Panc1 (cell line): ENCODE measurements at regions not wholly inside any gene's neighbourhood (a gene's known extent, or its start where the extent isn't known, plus 50 kb on each side); places are given as distances from the start of the nearest gene placed in this dataset.

ENCODE experiments used
- POLR2AphosphoS5 ChIP-seq: IDR thresholded peaks from 2 replicates; pipeline ENCODE4 v1.6.1; 2012; ENCODE audit warnings: mild to moderate bottlenecking, low read depth, low read length, moderate library complexity
- SIN3A ChIP-seq: IDR thresholded peaks from 2 replicates; pipeline ENCODE4 v1.6.1; 2012; ENCODE audit warnings: low read depth, mild to moderate bottlenecking, low read length, moderate library complexity, borderline replicate concordance; ENCODE audit not compliant: insufficient read depth
- TCF7L2 ChIP-seq: IDR thresholded peaks from 2 replicates; pipeline ENCODE4 v1.6.1; 2011; ENCODE audit warnings: mild to moderate bottlenecking, low read depth, low read length, inconsistent platforms
- TF ChIP-seq, protein P1 (sequence below): fragments of 450-650 bp; IDR thresholded peaks from 2 replicates; pipeline ENCODE4 v1.5.1; 2017; ENCODE audit warnings: mild to moderate bottlenecking
- TF ChIP-seq, protein P2 (sequence below), 2 experiments: IDR thresholded peaks; 2 replicates each; pipeline ENCODE4 v1.6.1; 2011 to 2012; ENCODE audit warnings: low read depth in 2 of 2, control low read depth in 1 of 2, low read length in 1 of 2, mild to moderate bottlenecking in 1 of 2, moderate library complexity in 1 of 2; ENCODE audit not compliant: insufficient read depth in 1 of 2

DNA sequence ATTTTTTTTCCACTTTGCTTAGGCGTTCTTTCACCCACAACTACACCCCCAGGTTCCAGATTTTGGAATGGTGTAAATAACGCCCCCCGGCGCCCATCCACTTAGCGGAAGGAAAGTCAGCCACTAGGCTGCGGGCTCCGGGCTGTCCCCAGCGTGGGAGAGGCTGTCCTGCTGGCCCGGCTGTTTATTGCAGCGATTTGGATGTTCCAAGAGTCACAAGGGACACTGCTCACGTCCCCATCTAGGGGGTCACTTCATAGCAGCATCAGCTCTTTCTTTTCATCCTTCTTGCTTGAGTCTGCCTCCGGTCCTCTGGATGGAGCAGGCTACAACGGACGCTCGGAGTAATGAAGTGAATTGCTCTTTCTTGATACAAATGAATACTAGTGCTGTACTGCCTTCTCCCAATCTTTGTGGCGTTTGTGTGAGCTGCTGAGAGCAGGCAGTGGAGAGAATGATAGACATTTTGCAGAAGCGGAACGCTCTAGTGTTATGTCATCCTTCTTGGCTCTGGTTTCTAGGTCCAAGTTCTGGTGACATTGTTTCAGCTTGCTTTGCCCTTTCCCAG lies 50.7 kb upstream of the PAIP2B start:
- TF ChIP-seq, protein P1, sequence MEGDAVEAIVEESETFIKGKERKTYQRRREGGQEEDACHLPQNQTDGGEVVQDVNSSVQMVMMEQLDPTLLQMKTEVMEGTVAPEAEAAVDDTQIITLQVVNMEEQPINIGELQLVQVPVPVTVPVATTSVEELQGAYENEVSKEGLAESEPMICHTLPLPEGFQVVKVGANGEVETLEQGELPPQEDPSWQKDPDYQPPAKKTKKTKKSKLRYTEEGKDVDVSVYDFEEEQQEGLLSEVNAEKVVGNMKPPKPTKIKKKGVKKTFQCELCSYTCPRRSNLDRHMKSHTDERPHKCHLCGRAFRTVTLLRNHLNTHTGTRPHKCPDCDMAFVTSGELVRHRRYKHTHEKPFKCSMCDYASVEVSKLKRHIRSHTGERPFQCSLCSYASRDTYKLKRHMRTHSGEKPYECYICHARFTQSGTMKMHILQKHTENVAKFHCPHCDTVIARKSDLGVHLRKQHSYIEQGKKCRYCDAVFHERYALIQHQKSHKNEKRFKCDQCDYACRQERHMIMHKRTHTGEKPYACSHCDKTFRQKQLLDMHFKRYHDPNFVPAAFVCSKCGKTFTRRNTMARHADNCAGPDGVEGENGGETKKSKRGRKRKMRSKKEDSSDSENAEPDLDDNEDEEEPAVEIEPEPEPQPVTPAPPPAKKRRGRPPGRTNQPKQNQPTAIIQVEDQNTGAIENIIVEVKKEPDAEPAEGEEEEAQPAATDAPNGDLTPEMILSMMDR: peak; percentile 57
- TF ChIP-seq, protein P2, sequence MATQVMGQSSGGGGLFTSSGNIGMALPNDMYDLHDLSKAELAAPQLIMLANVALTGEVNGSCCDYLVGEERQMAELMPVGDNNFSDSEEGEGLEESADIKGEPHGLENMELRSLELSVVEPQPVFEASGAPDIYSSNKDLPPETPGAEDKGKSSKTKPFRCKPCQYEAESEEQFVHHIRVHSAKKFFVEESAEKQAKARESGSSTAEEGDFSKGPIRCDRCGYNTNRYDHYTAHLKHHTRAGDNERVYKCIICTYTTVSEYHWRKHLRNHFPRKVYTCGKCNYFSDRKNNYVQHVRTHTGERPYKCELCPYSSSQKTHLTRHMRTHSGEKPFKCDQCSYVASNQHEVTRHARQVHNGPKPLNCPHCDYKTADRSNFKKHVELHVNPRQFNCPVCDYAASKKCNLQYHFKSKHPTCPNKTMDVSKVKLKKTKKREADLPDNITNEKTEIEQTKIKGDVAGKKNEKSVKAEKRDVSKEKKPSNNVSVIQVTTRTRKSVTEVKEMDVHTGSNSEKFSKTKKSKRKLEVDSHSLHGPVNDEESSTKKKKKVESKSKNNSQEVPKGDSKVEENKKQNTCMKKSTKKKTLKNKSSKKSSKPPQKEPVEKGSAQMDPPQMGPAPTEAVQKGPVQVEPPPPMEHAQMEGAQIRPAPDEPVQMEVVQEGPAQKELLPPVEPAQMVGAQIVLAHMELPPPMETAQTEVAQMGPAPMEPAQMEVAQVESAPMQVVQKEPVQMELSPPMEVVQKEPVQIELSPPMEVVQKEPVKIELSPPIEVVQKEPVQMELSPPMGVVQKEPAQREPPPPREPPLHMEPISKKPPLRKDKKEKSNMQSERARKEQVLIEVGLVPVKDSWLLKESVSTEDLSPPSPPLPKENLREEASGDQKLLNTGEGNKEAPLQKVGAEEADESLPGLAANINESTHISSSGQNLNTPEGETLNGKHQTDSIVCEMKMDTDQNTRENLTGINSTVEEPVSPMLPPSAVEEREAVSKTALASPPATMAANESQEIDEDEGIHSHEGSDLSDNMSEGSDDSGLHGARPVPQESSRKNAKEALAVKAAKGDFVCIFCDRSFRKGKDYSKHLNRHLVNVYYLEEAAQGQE (IDR thresholded peaks at IDR 0.05; ENCODE audit: insufficient read depth in 1 of 2, low read depth in 2 of 2, low read length in 1 of 2): no peak
- no peak for TF ChIP-seq TCF7L2
- no peak for TF ChIP-seq POLR2AphosphoS5
- no peak for TF ChIP-seq SIN3A
